EH (cell line): ENCODE measurements at regions not wholly inside any gene's neighbourhood (a gene's known extent, or its start where the extent isn't known, plus 50 kb on each side); places are given as distances from the start of the nearest gene placed in this dataset.
A peak's percentile ranks its signal among the peaks of the same experiment; 100 is the strongest.

Experiments
- DNase-seq: peaks from one replicate; pipeline ENCODE4 v3.0.0-alpha.2; 2015; ENCODE audit warnings: low read depth

GRCh38 chr16:73214825-73215677 is 167.1 kb upstream of the ZFHX3 start:
- peak; percentile 99 for DNase-seq

- peak; percentile 46 for DNase-seq
Observed at GRCh38 chr16:73213732-73214455, 166.0 kb upstream of the ZFHX3 start.

- no peak for DNase-seq
Observed at GRCh38 chr16:73212431-73212830, 164.5 kb upstream of the ZFHX3 start.

- no peak for DNase-seq
Observed at GRCh38 chr16:73210686-73211085, 162.8 kb upstream of the ZFHX3 start.

GRCh38 chr16:73210084-73210483 is 162.2 kb upstream of the ZFHX3 start:
- DNase-seq: no peak

GRCh38 chr16:73209190-73209589 is 161.3 kb upstream of the ZFHX3 start:
- no peak for DNase-seq

GRCh38 chr16:73206151-73206707 is 158.3 kb upstream of the ZFHX3 start:
- DNase-seq: no peak

- no peak for DNase-seq
Observed at GRCh38 chr16:73205153-73205886, 157.4 kb upstream of the ZFHX3 start.

- DNase-seq: no peak
Observed at GRCh38 chr16:73204359-73205152, 156.6 kb upstream of the ZFHX3 start.

GRCh38 chr16:73202161-73202729 is 154.3 kb upstream of the ZFHX3 start:
- peak; percentile 100 for DNase-seq

- DNase-seq: no peak
Observed at GRCh38 chr16:73199214-73199613, 151.3 kb upstream of the ZFHX3 start.

GRCh38 chr16:73198481-73198880 is 150.6 kb upstream of the ZFHX3 start:
- DNase-seq: no peak

- no peak for DNase-seq
Observed at GRCh38 chr16:73197598-73197997, 149.7 kb upstream of the ZFHX3 start.

GRCh38 chr16:73196670-73197069 is 148.7 kb upstream of the ZFHX3 start:
- peak; percentile 65 for DNase-seq

- no peak for DNase-seq
Observed at GRCh38 chr16:73193464-73193863, 145.5 kb upstream of the ZFHX3 start.

- DNase-seq: peak; percentile 94
Observed at GRCh38 chr16:73192232-73192894, 144.4 kb upstream of the ZFHX3 start.

- DNase-seq: no peak
Observed at GRCh38 chr16:73191660-73192046, 143.7 kb upstream of the ZFHX3 start.

GRCh38 chr16:73190688-73191659 is 143.0 kb upstream of the ZFHX3 start:
- DNase-seq: no peak

- DNase-seq: no peak
Observed at GRCh38 chr16:73190256-73190655, 142.3 kb upstream of the ZFHX3 start.
